ENCODE measurements at regions not wholly inside any gene's neighbourhood (a gene's known extent, or its start where the extent isn't known, plus 50 kb on each side); places are given as distances from the start of the nearest gene placed in this dataset.
"Not testable (repeated sequence)": the region's sequence is repeated elsewhere in the genome, so short reads cannot be mapped to it uniquely, and the experiment has no call there.

DNA sequence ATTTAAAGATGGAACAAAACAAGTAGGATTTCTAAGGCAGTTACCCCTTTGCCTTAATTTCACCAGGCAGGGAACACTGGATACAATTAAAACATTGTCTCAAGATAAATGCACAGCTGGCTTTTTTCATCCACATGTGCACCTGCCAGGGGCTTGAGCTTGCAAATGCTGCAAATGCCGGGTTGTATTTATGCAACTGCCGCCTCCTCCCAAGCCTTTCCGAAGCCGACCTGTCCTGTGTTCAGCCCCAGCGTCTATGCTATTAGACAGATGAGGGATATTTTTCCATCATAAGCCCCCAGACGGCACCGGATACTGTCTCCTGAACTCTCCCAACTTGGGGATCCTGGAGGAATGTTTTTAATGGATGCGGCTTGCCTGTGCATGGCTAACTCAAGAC lies 251.6 kb downstream of the CRLF2 start:
- TF ChIP-seq, protein P1, sequence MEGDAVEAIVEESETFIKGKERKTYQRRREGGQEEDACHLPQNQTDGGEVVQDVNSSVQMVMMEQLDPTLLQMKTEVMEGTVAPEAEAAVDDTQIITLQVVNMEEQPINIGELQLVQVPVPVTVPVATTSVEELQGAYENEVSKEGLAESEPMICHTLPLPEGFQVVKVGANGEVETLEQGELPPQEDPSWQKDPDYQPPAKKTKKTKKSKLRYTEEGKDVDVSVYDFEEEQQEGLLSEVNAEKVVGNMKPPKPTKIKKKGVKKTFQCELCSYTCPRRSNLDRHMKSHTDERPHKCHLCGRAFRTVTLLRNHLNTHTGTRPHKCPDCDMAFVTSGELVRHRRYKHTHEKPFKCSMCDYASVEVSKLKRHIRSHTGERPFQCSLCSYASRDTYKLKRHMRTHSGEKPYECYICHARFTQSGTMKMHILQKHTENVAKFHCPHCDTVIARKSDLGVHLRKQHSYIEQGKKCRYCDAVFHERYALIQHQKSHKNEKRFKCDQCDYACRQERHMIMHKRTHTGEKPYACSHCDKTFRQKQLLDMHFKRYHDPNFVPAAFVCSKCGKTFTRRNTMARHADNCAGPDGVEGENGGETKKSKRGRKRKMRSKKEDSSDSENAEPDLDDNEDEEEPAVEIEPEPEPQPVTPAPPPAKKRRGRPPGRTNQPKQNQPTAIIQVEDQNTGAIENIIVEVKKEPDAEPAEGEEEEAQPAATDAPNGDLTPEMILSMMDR (IDR thresholded peaks at IDR 0.05; ENCODE audit: low read depth, low read length, missing control alignments), result no peak
- no peak for DNase-seq (ENCODE audit: low read depth)
- no peak overlapping the region for H3K4me3 ChIP-seq (ENCODE audit: low read depth, low read length)
- in situ Hi-C loops (cut with HindIII; ENCODE audit: low sequenced_read_pairs), result no loop called here

DNA sequence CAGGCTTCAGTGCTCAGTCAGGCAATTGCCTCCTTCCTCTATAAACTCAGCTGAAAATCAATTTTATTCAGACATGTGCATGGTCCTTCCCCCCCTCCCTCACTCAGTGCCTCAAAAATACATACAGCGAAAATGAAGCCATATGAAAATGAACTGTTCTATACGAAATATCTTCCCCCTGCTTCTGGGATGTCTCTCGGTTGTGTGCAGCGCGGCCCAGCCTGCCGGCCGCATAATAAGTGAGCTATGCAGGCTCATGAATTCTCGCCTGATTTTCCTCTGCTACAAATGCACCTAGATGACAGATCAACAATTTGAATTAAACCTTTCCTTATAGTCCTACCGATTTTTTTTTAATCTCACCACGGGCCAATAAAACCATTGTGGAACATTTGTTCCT lies 252.9 kb downstream of the CRLF2 start:
- TF ChIP-seq, protein P1 (IDR thresholded peaks at IDR 0.05; ENCODE audit: low read depth, low read length, missing control alignments), result no peak
- H3K4me3 ChIP-seq (ENCODE audit: low read depth, low read length), result no peak overlapping the region
- no peak for DNase-seq (ENCODE audit: low read depth)
- in situ Hi-C loops (cut with HindIII; ENCODE audit: low sequenced_read_pairs), result no loop called here

DNA sequence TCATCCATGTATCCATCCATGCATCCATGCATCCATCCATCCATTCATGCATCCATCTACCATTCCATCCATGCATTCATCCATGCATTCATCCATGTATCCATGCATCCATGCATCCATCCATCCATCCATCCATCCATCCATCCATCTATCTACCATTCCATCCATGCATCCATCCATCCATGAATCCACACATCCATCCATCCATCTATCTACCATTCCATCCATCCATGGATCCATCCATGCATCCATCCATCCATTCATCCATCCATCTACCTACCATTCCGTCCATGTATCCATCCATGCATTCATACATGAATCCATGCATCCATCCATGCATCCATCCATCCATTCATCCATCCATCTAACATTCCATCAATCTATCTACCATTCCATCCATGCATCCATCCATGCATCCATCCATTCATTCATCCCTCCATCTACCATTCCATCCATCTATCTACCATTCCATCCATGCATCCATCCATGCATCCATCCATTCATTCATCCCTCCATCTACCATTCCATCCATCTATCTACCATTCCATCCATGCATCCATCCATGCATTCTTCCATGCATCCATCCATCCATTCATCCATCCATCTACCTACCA lies 257.2 kb downstream of the CRLF2 start:
- DNase-seq (ENCODE audit: low read depth); in situ Hi-C loops (cut with HindIII; ENCODE audit: low sequenced_read_pairs); H3K4me3 ChIP-seq (ENCODE audit: low read depth, low read length): not testable (repeated sequence)

- H3K4me3 ChIP-seq (ENCODE audit: low read depth, low read length), result no peak overlapping the region
- in situ Hi-C loops (cut with HindIII; ENCODE audit: low sequenced_read_pairs), result no loop called here
- TF ChIP-seq, protein P1 (IDR thresholded peaks at IDR 0.05; ENCODE audit: low read depth, low read length, missing control alignments), result no peak
- no peak for DNase-seq (ENCODE audit: low read depth)
These were observed 258.5 kb downstream of the CRLF2 start for GRCh38 chrX:953879-954482.

- TF ChIP-seq, protein P1 (IDR thresholded peaks at IDR 0.05; ENCODE audit: low read depth, low read length, missing control alignments), result no peak
- in situ Hi-C loops (cut with HindIII; ENCODE audit: low sequenced_read_pairs), result no loop called here
- no peak overlapping the region for H3K4me3 ChIP-seq (ENCODE audit: low read depth, low read length)
- DNase-seq (ENCODE audit: low read depth), result no peak
These were observed 259.6 kb downstream of the CRLF2 start for GRCh38 chrX:952816-953215.

- in situ Hi-C loops (cut with HindIII; ENCODE audit: low sequenced_read_pairs); H3K4me3 ChIP-seq (ENCODE audit: low read depth, low read length); DNase-seq (ENCODE audit: low read depth): not testable (repeated sequence)
These were observed 265.2 kb downstream of the CRLF2 start for GRCh38 chrX:947262-947661.

- TF ChIP-seq, protein P1 (IDR thresholded peaks at IDR 0.05; ENCODE audit: low read depth, low read length, missing control alignments), result no peak
- in situ Hi-C loops (cut with HindIII; ENCODE audit: low sequenced_read_pairs), result no loop called here
- DNase-seq (ENCODE audit: low read depth), result no peak
- no peak overlapping the region for H3K4me3 ChIP-seq (ENCODE audit: low read depth, low read length)
These were observed 269.4 kb downstream of the CRLF2 start for GRCh38 chrX:943035-943434.

Data from astrocyte of the cerebellum (primary cell).